WTC11 (cell line): ENCODE measurements at regions not wholly inside any gene's neighbourhood (a gene's known extent, or its start where the extent isn't known, plus 50 kb on each side); places are given as distances from the start of the nearest gene placed in this dataset.

Experiments
- ATAC-seq: fragments of 200-7000 bp; cut with Tn5 transposase; 2 replicates; pipeline ENCODE4 v1.10.0; 2021; ENCODE audit warnings: mild to moderate bottlenecking, moderate library complexity
- CTCF ChIA-PET: fragments of 300-600 bp; sonication (Branson Sonifier 250); formaldehyde crosslinking; loops from one replicate; lab custom pipeline; 2021; ENCODE audit warnings: antibody characterized with exemption; lab: Charles Lee
- POLR2A ChIA-PET: fragments of 350-600 bp; sonication (Branson Sonifier 250); formaldehyde crosslinking; loops from one replicate; lab custom pipeline; 2021; ENCODE audit warnings: antibody characterized with exemption; lab: Charles Lee
- DNase-seq: peaks from one replicate; pipeline ENCODE4 v3.0.0; 2021; ENCODE audit warnings: low spot score
- H3K27ac Mint-ChIP-seq: 2 replicates; pipeline ENCODE4 v1.8.0; 2021; ENCODE audit warnings: mixed read lengths
- H3K27me3 Mint-ChIP-seq: 2 replicates; pipeline ENCODE4 v1.8.0; 2021; ENCODE audit warnings: low read depth, mild to moderate bottlenecking, moderate library complexity, mixed read lengths
- H3K36me3 Mint-ChIP-seq: 2 replicates; pipeline ENCODE4 v1.8.0; 2021; ENCODE audit warnings: mixed read lengths
- H3K4me1 Mint-ChIP-seq: 2 replicates; pipeline ENCODE4 v1.8.0; 2022; ENCODE audit warnings: mixed read lengths
- H3K4me3 Mint-ChIP-seq: 2 replicates; pipeline ENCODE4 v1.8.0; 2021; ENCODE audit warnings: mild to moderate bottlenecking, moderate library complexity, mixed read lengths
- H3K9me3 Mint-ChIP-seq: 2 replicates; pipeline ENCODE4 v1.8.0; 2021; ENCODE audit warnings: mixed read lengths
- ATF2 ChIP-seq: sonication (generic); formaldehyde crosslinking; IDR thresholded peaks from 2 replicates; pipeline ENCODE4 v1.8.1; 2022; ENCODE audit warnings: low read depth, missing genetic modification reagents, borderline replicate concordance
- ERG ChIP-seq: fragments of 250-450 bp; sonication (Bioruptor Pico); IDR thresholded peaks from 2 replicates; pipeline ENCODE4 v1.8.0; 2021; ENCODE audit warnings: mild to moderate bottlenecking
- ETV6 ChIP-seq: sonication (generic); formaldehyde crosslinking; IDR thresholded peaks from 2 replicates; pipeline ENCODE4 v1.8.1; 2022; ENCODE audit warnings: mild to moderate bottlenecking, missing genetic modification reagents
- FOXP4 ChIP-seq: sonication (generic); formaldehyde crosslinking; IDR thresholded peaks from 2 replicates; pipeline ENCODE4 v1.8.0; 2022; ENCODE audit warnings: mild to moderate bottlenecking, missing genetic modification reagents
- GABPB1 ChIP-seq: sonication (generic); formaldehyde crosslinking; IDR thresholded peaks from 2 replicates; pipeline ENCODE4 v1.8.1; 2023; ENCODE audit warnings: mild to moderate bottlenecking, missing genetic modification reagents
- HMGA2 ChIP-seq: fragments of 250-450 bp; sonication (Bioruptor Pico); IDR thresholded peaks from 2 replicates; pipeline ENCODE4 v1.4.0; 2021; ENCODE audit warnings: mild to moderate bottlenecking, moderate library complexity
- IRF2 ChIP-seq: sonication (generic); formaldehyde crosslinking; IDR thresholded peaks from 2 replicates; pipeline ENCODE4 v1.8.0; 2022; ENCODE audit warnings: low read depth, missing genetic modification reagents, borderline replicate concordance
- JUN ChIP-seq: sonication (generic); formaldehyde crosslinking; IDR thresholded peaks from 2 replicates; pipeline ENCODE4 v1.8.0; 2023; ENCODE audit warnings: mild to moderate bottlenecking, missing genetic modification reagents
- MXD4 ChIP-seq: fragments of 250-450 bp; sonication (Bioruptor Pico); IDR thresholded peaks from 2 replicates; pipeline ENCODE4 v1.8.0; 2021; ENCODE audit warnings: mild to moderate bottlenecking, moderate library complexity, borderline replicate concordance
- NFYB ChIP-seq: sonication (generic); formaldehyde crosslinking; conservative IDR thresholded peaks from 2 replicates; pipeline ENCODE4 v1.8.0; 2022; ENCODE audit warnings: low read depth, missing genetic modification reagents
- NR2C2 ChIP-seq: sonication (generic); formaldehyde crosslinking; IDR thresholded peaks from 2 replicates; pipeline ENCODE4 v1.8.0; 2022; ENCODE audit warnings: mild to moderate bottlenecking, missing genetic modification reagents
- PRDM15 ChIP-seq: sonication (generic); formaldehyde crosslinking; IDR thresholded peaks from 2 replicates; pipeline ENCODE4 v1.8.0; 2022; ENCODE audit warnings: missing genetic modification reagents
- RORB ChIP-seq: fragments of 250-450 bp; sonication (Bioruptor Pico); IDR thresholded peaks from 2 replicates; pipeline ENCODE4 v1.9.0; 2021; ENCODE audit warnings: mild to moderate bottlenecking
- SP1 ChIP-seq: sonication (generic); formaldehyde crosslinking; conservative IDR thresholded peaks from 2 replicates; pipeline ENCODE4 v1.8.1; 2022; ENCODE audit warnings: missing genetic modification reagents
- USF1 ChIP-seq: sonication (generic); formaldehyde crosslinking; IDR thresholded peaks from 2 replicates; pipeline ENCODE4 v1.8.0; 2022; ENCODE audit warnings: mild to moderate bottlenecking, missing genetic modification reagents
- ZNF219 ChIP-seq: sonication (generic); formaldehyde crosslinking; IDR thresholded peaks from 2 replicates; pipeline ENCODE4 v1.8.0; 2023; ENCODE audit warnings: missing genetic modification reagents, mild to moderate bottlenecking, borderline replicate concordance
- ZNF232 ChIP-seq: sonication (generic); formaldehyde crosslinking; IDR thresholded peaks from 2 replicates; pipeline ENCODE4 v1.8.0; 2022; ENCODE audit warnings: mild to moderate bottlenecking, missing genetic modification reagents
- ZNF396 ChIP-seq: fragments of 250-450 bp; sonication (Bioruptor Pico); IDR thresholded peaks from 2 replicates; pipeline ENCODE4 v1.8.0; 2021; ENCODE audit warnings: mild to moderate bottlenecking, moderate library complexity, borderline replicate concordance
- ZNF532 ChIP-seq: fragments of 250-450 bp; sonication (Bioruptor Pico); IDR thresholded peaks from 2 replicates; pipeline ENCODE4 v1.9.0; 2021; ENCODE audit warnings: mild to moderate bottlenecking, borderline replicate concordance
- ZNF671 ChIP-seq: fragments of 250-450 bp; sonication (Bioruptor Pico); IDR thresholded peaks from 2 replicates; pipeline ENCODE4 v1.8.0; 2021; ENCODE audit warnings: mild to moderate bottlenecking

- DNase-seq (no peak), ATAC-seq (no peak)
- TF ChIP-seq FOXP4 (CRISPR knock-in tag) (no peak), ETV6 (no peak), ATF2 (CRISPR knock-in tag) (no peak), GABPB1 (no peak), PRDM15 (CRISPR knock-in tag) (no peak), NR2C2 (no peak), ZNF219 (CRISPR knock-in tag) (no peak), NFYB (no peak), ZNF232 (CRISPR knock-in tag) (no peak), USF1 (no peak), JUN (CRISPR knock-in tag) (no peak)
- Mint-ChIP-seq H3K36me3 (peaks cover 20% of the 10 kb centered on the region), H3K27ac (no peak overlapping the region), H3K27me3 (peaks cover 9% of the 10 kb centered on the region), H3K4me1 (no peaks in the 10 kb centered on the region), H3K9me3 (peaks cover 20% of the 10 kb centered on the region), H3K4me3 (no peak overlapping the region)
- CTCF ChIA-PET = no interaction called here
- POLR2A ChIA-PET = no interaction called here
Measured at GRCh38 chr2:2874805-2875204, 502.8 kb downstream of the EIPR1 start.

GRCh38 chr2:2874341-2874740 lies 503.3 kb downstream of the EIPR1 start:
- TF ChIP-seq ZNF671 (CRISPR knock-in tag) = no peak
- no peak for TF ChIP-seq ZNF219 (CRISPR knock-in tag)
- no peaks in the 10 kb centered on the region for H3K4me1 Mint-ChIP-seq
- no peak overlapping the region for H3K4me3 Mint-ChIP-seq
- peaks cover 20% of the 10 kb centered on the region for H3K9me3 Mint-ChIP-seq
- CTCF ChIA-PET = no interaction called here
- ATAC-seq (no peak), DNase-seq (no peak)
- H3K27ac Mint-ChIP-seq = no peak overlapping the region
- peaks cover 20% of the 10 kb centered on the region for H3K36me3 Mint-ChIP-seq
- peaks cover 9% of the 10 kb centered on the region for H3K27me3 Mint-ChIP-seq
- POLR2A ChIA-PET = no interaction called here

- peaks cover 17% of the 10 kb centered on the region for H3K36me3 Mint-ChIP-seq
- POLR2A ChIA-PET = no interaction called here
- ATAC-seq = no peak
- no peak overlapping the region for H3K4me3 Mint-ChIP-seq
- DNase-seq = no peak
- peaks cover 9% of the 10 kb centered on the region for H3K27me3 Mint-ChIP-seq
- H3K4me1 Mint-ChIP-seq = no peaks in the 10 kb centered on the region
- H3K9me3 Mint-ChIP-seq = peaks cover 18% of the 10 kb centered on the region
- CTCF ChIA-PET = no interaction called here
- H3K27ac Mint-ChIP-seq = no peak overlapping the region
- TF ChIP-seq SP1 = no peak
- no peak for TF ChIP-seq ZNF532
- no peak for TF ChIP-seq ZNF396
- no peak for TF ChIP-seq NR2C2
- no peak for TF ChIP-seq RORB (CRISPR knock-in tag)
- no peak for TF ChIP-seq IRF2
- TF ChIP-seq ERG (CRISPR knock-in tag) = no peak
- TF ChIP-seq HMGA2 (CRISPR knock-in tag) = no peak
- no peak for TF ChIP-seq MXD4 (CRISPR knock-in tag)
Measured at GRCh38 chr2:2873450-2873811, 504.2 kb downstream of the EIPR1 start.
